ENCODE measurements at regions not wholly inside any gene's neighbourhood (a gene's known extent, or its start where the extent isn't known, plus 50 kb on each side); places are given as distances from the start of the nearest gene placed in this dataset.

GRCh38 chr2:236393581-236393980 lies 129.4 kb upstream of the ASB18 start:
- no peak for TF ChIP-seq POLR2AphosphoS5 (IDR thresholded peaks at IDR 0.05; ENCODE audit: low read depth, low read length)
- TF ChIP-seq FOXP2 (optimal IDR thresholded peaks at IDR 0.05; ENCODE audit: borderline replicate concordance, extremely low read depth, extremely low read length, insufficient read depth) = no peak
- TF ChIP-seq REST (IDR thresholded peaks at IDR 0.05; ENCODE audit: insufficient read depth in 1 of 2, low read depth in 2 of 2, low read length in 2 of 2) = no peak
- TF ChIP-seq SIN3A (IDR thresholded peaks at IDR 0.05; ENCODE audit: borderline replicate concordance, insufficient read depth, low read length) = no peak
- no peak for TF ChIP-seq TAF1 (IDR thresholded peaks at IDR 0.05; ENCODE audit: borderline replicate concordance, insufficient read depth, low read length)

GRCh38 chr2:236394571-236394970 lies 130.4 kb upstream of the ASB18 start:
- TF ChIP-seq FOXP2 (optimal IDR thresholded peaks at IDR 0.05; ENCODE audit: borderline replicate concordance, extremely low read depth, extremely low read length, insufficient read depth) (no peak), POLR2AphosphoS5 (IDR thresholded peaks at IDR 0.05; ENCODE audit: low read depth, low read length) (no peak), TAF1 (IDR thresholded peaks at IDR 0.05; ENCODE audit: borderline replicate concordance, insufficient read depth, low read length) (no peak)

- TF ChIP-seq REST (IDR thresholded peaks at IDR 0.05; ENCODE audit: insufficient read depth in 1 of 2, low read depth in 2 of 2, low read length in 2 of 2) (no peak), POLR2AphosphoS5 (IDR thresholded peaks at IDR 0.05; ENCODE audit: low read depth, low read length) (no peak), TAF1 (IDR thresholded peaks at IDR 0.05; ENCODE audit: borderline replicate concordance, insufficient read depth, low read length) (no peak), FOXP2 (optimal IDR thresholded peaks at IDR 0.05; ENCODE audit: borderline replicate concordance, extremely low read depth, extremely low read length, insufficient read depth) (no peak), SIN3A (IDR thresholded peaks at IDR 0.05; ENCODE audit: borderline replicate concordance, insufficient read depth, low read length) (no peak)
Observed at GRCh38 chr2:236395067-236395466, 130.9 kb upstream of the ASB18 start.

- TF ChIP-seq TAF1 (IDR thresholded peaks at IDR 0.05; ENCODE audit: borderline replicate concordance, insufficient read depth, low read length) (no peak), POLR2AphosphoS5 (IDR thresholded peaks at IDR 0.05; ENCODE audit: low read depth, low read length) (no peak)
Observed at GRCh38 chr2:236396818-236397350, 132.7 kb upstream of the ASB18 start.

GRCh38 chr2:236397681-236398080 lies 133.5 kb upstream of the ASB18 start:
- no peak for TF ChIP-seq REST (IDR thresholded peaks at IDR 0.05; ENCODE audit: insufficient read depth in 1 of 2, low read depth in 2 of 2, low read length in 2 of 2)
- TF ChIP-seq SIN3A (IDR thresholded peaks at IDR 0.05; ENCODE audit: borderline replicate concordance, insufficient read depth, low read length) = no peak
- no peak for TF ChIP-seq FOXP2 (optimal IDR thresholded peaks at IDR 0.05; ENCODE audit: borderline replicate concordance, extremely low read depth, extremely low read length, insufficient read depth)
- TF ChIP-seq TAF1 (IDR thresholded peaks at IDR 0.05; ENCODE audit: borderline replicate concordance, insufficient read depth, low read length) = no peak
- TF ChIP-seq POLR2AphosphoS5 (IDR thresholded peaks at IDR 0.05; ENCODE audit: low read depth, low read length) = no peak

GRCh38 chr2:236399409-236399808 lies 135.2 kb upstream of the ASB18 start:
- no peak for TF ChIP-seq TAF1 (IDR thresholded peaks at IDR 0.05; ENCODE audit: borderline replicate concordance, insufficient read depth, low read length)
- no peak for TF ChIP-seq POLR2AphosphoS5 (IDR thresholded peaks at IDR 0.05; ENCODE audit: low read depth, low read length)
- no peak for TF ChIP-seq FOXP2 (optimal IDR thresholded peaks at IDR 0.05; ENCODE audit: borderline replicate concordance, extremely low read depth, extremely low read length, insufficient read depth)
- no peak for TF ChIP-seq SIN3A (IDR thresholded peaks at IDR 0.05; ENCODE audit: borderline replicate concordance, insufficient read depth, low read length)
